D721Med (cell line): ENCODE measurements at regions not wholly inside any gene's neighbourhood (a gene's known extent, or its start where the extent isn't known, plus 50 kb on each side); places are given as distances from the start of the nearest gene placed in this dataset.

Source experiments
- DNase-seq: peaks from one replicate; pipeline ENCODE4 v3.0.0; 2011; ENCODE audit warnings: low spot score; ENCODE audit not compliant: insufficient read length
- FAIRE-seq: peaks from 2 replicates; lab custom pipeline; 2011; peaks lifted over from hg19 to GRCh38; lab: Jason Lieb, UNC
- CTCF ChIP-seq: IDR thresholded peaks from 2 replicates; pipeline ENCODE4 v1.5.1; 2012; ENCODE audit warnings: mild to moderate bottlenecking, control low read depth; ENCODE audit not compliant: insufficient read depth; ENCODE audit errors: missing control alignments

GRCh38 chr12:93968536-93969285, 179.7 kb upstream of the PLXNC1 start:
- no peak for FAIRE-seq
- DNase-seq, result no peak
- TF ChIP-seq CTCF, result no peak

- DNase-seq, result no peak
- TF ChIP-seq CTCF, result no peak
- no peak for FAIRE-seq
These were observed 177.3 kb upstream of the PLXNC1 start for GRCh38 chr12:93970900-93971688.

DNA sequence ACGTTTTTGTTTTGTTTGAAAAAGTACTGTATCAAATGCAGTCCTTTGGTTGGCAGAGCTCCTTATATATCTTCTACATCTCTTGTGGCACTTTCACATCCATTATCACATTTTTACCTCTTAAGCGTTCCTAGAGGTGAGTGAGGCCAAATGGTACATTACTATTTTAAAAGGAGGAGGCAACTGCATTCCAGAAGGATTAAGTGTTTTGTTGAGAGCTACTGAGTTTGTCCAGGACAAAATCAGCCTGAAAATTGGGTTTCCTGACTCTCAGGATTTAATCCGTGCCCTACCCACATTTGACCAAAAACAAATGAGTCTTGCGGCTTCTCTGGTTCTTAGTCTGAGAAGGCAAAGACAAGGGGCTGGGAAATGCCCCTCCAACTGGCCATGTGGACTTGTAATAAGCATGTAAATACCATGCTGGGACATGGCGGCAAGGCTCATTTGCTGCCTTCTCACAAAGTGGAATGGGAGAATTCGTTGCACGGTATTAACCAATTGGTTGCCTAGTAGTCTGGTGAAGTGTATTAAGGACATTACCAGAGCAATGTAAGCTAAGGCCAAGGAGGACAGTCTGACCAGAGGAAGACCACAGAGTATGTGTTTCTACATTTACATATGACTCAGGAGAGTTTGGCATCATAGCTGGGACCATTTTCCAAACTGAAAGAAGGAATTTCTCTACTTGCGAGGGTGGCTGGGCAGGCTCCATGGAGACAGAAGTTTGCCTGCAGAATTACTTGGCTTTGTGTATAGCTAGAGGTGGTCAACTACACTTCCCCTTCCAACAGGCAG, 175.8 kb upstream of the PLXNC1 start:
- FAIRE-seq (no peak), DNase-seq (no peak)

GRCh38 chr12:93974252-93974651, 174.1 kb upstream of the PLXNC1 start:
- no peak for DNase-seq
- TF ChIP-seq CTCF, result no peak
- FAIRE-seq, result no peak

More for the DNA sequence above, 175.8 kb upstream of the PLXNC1 start:
- TF ChIP-seq CTCF, result no peak

GRCh38 chr12:93976024-93976423, 172.4 kb upstream of the PLXNC1 start:
- DNase-seq (no peak), FAIRE-seq (no peak)
- TF ChIP-seq CTCF, result no peak

- FAIRE-seq (no peak), DNase-seq (no peak)
- TF ChIP-seq CTCF, result no peak
These were observed 171.3 kb upstream of the PLXNC1 start for GRCh38 chr12:93977081-93977480.
